CD4-positive, CD25-positive, alpha-beta regulatory T cell (primary cell): ENCODE measurements at regions not wholly inside any gene's neighbourhood (a gene's known extent, or its start where the extent isn't known, plus 50 kb on each side); places are given as distances from the start of the nearest gene placed in this dataset.
A peak's percentile ranks its signal among the peaks of the same experiment; 100 is the strongest.

Experiments
- ATAC-seq, 2 donors: fragments of 150-1000 bp; cut with Tn5 transposase; one replicate each; pipeline ENCODE4 v1.10.0; 2021; ENCODE audit warnings: low read depth in 2 of 2, moderate number of reproducible peaks in 2 of 2, moderate library complexity in 1 of 2
- DNase-seq, 3 donors: peaks; one replicate each; pipeline versions ENCODE4 v3.0.0 to v3.0.0-alpha.2; 2012 to 2022; ENCODE audit warnings: mixed read lengths in 1 of 3
- H3K27ac ChIP-seq: one replicate; pipeline ENCODE4 v1.7.0; 2013; ENCODE audit warnings: mild to moderate bottlenecking, low read length; ENCODE audit not compliant: insufficient read depth, poor library complexity, severe bottlenecking
- H3K27me3 ChIP-seq: one replicate; pipeline ENCODE4 v1.7.0; 2013; ENCODE audit warnings: low read length; ENCODE audit not compliant: control insufficient read depth, insufficient read depth
- H3K36me3 ChIP-seq: one replicate; pipeline ENCODE4 v1.7.0; 2013; ENCODE audit warnings: mild to moderate bottlenecking, low read length, moderate library complexity; ENCODE audit not compliant: control insufficient read depth, insufficient read depth
- H3K4me1 ChIP-seq: 2 replicates; pipeline ENCODE4 v1.7.0; 2013; ENCODE audit warnings: mild to moderate bottlenecking, low read length; ENCODE audit not compliant: insufficient read depth, control insufficient read depth, poor library complexity, severe bottlenecking
- H3K4me3 ChIP-seq: one replicate; pipeline ENCODE4 v1.7.0; 2013; ENCODE audit warnings: low read depth, mild to moderate bottlenecking, low read length, moderate library complexity
- H3K9me3 ChIP-seq, 2 experiments: 1 replicate in 1 of 2; 2 replicates in 1 of 2; pipeline ENCODE4 v1.7.0; 2013; ENCODE audit warnings: low read length in 2 of 2, mild to moderate bottlenecking in 1 of 2, moderate library complexity in 1 of 2; ENCODE audit not compliant: control insufficient read depth in 2 of 2
- H3K27ac Mint-ChIP-seq, 3 donors: one replicate each; pipeline ENCODE4 v1.8.0; 2020 to 2022; ENCODE audit warnings: mild to moderate bottlenecking in 3 of 3, mixed read lengths in 3 of 3, moderate library complexity in 2 of 3
- H3K27me3 Mint-ChIP-seq: one replicate; pipeline ENCODE4 v1.8.0; 2022; ENCODE audit warnings: mild to moderate bottlenecking, mixed read lengths
- H3K36me3 Mint-ChIP-seq: one replicate; pipeline ENCODE4 v1.8.0; 2020; ENCODE audit warnings: mixed read lengths
- H3K4me1 Mint-ChIP-seq, 4 donors: one replicate each; pipeline ENCODE4 v1.8.0; 2020 to 2022; ENCODE audit warnings: mixed read lengths in 4 of 4, mild to moderate bottlenecking in 1 of 4
- H3K4me3 Mint-ChIP-seq, 4 donors: one replicate each; pipeline ENCODE4 v1.8.0; 2020 to 2022; ENCODE audit warnings: mild to moderate bottlenecking in 4 of 4, mixed read lengths in 4 of 4, moderate library complexity in 3 of 4
- H3K9me3 Mint-ChIP-seq, 7 donors: one replicate each; pipeline ENCODE4 v1.8.0; 2020 to 2022; ENCODE audit warnings: mixed read lengths in 7 of 7, mild to moderate bottlenecking in 3 of 7, moderate library complexity in 2 of 7

GRCh38 chr4:125434136-125434535 is 119.4 kb downstream of the FAT4 start:
- Histone ChIP-seq H3K4me3 (no peak overlapping the region), H3K27me3 (no peaks in the 10 kb centered on the region), H3K27ac (no peak overlapping the region), H3K36me3 (no peaks in the 10 kb centered on the region), H3K9me3 (no peaks in the 10 kb centered on the region), H3K4me1 (no peaks in the 10 kb centered on the region)
- Mint-ChIP-seq H3K9me3 (peaks cover 2 to 21% (median 6%) of the 10 kb centered on the region in 7 donors), H3K4me3 (no peak overlapping the region), H3K27me3 (no peaks in the 10 kb centered on the region), H3K27ac (no peak overlapping the region), H3K36me3 (no peaks in the 10 kb centered on the region), H3K4me1 (no peaks in the 10 kb centered on the region)
- no peak for ATAC-seq
- no peak for DNase-seq

- H3K36me3 ChIP-seq = no peaks in the 10 kb centered on the region
- no peaks in the 10 kb centered on the region for H3K27me3 Mint-ChIP-seq
Measured at GRCh38 chr4:125440814-125441213, 126.1 kb downstream of the FAT4 start.

GRCh38 chr4:125444166-125444565 is 129.4 kb downstream of the FAT4 start:
- Mint-ChIP-seq H3K27ac (no peak overlapping the region), H3K36me3 (no peaks in the 10 kb centered on the region), H3K9me3 (peaks cover 1 to 8% (median 5%) of the 10 kb centered on the region in 7 donors), H3K27me3 (no peaks in the 10 kb centered on the region), H3K4me1 (no peaks in the 10 kb centered on the region), H3K4me3 (no peak overlapping the region)
- Histone ChIP-seq H3K4me3 (no peak overlapping the region), H3K36me3 (no peaks in the 10 kb centered on the region), H3K27ac (no peak overlapping the region), H3K4me1 (no peaks in the 10 kb centered on the region), H3K27me3 (no peaks in the 10 kb centered on the region), H3K9me3 (peaks cover 0 to under 1% of the 10 kb centered on the region in 2 experiments)
- ATAC-seq = no peak
- DNase-seq = no peak

More at GRCh38 chr4:125440814-125441213, 126.1 kb downstream of the FAT4 start:
- Mint-ChIP-seq H3K4me1 (no peaks in the 10 kb centered on the region), H3K4me3 (no peak overlapping the region), H3K9me3 (peaks cover 1 to 10% (median 3%) of the 10 kb centered on the region in 7 donors), H3K36me3 (no peaks in the 10 kb centered on the region), H3K27ac (peak overlapping the region in 1 of 3 donors; percentile 38)
- DNase-seq = no peak
- no peak overlapping the region for H3K4me3 ChIP-seq
- no peaks in the 10 kb centered on the region for H3K27me3 ChIP-seq
- H3K27ac ChIP-seq = no peak overlapping the region
- no peak for ATAC-seq
- H3K9me3 ChIP-seq = no peaks in the 10 kb centered on the region
- H3K4me1 ChIP-seq = no peaks in the 10 kb centered on the region

GRCh38 chr4:125445525-125445924 is 130.8 kb downstream of the FAT4 start:
- Histone ChIP-seq H3K27me3 (no peaks in the 10 kb centered on the region), H3K9me3 (peaks cover 0 to 3% of the 10 kb centered on the region in 2 experiments), H3K36me3 (no peaks in the 10 kb centered on the region), H3K4me3 (no peak overlapping the region), H3K27ac (no peak overlapping the region), H3K4me1 (no peaks in the 10 kb centered on the region)
- Mint-ChIP-seq H3K36me3 (no peaks in the 10 kb centered on the region), H3K4me1 (no peaks in the 10 kb centered on the region), H3K27me3 (no peaks in the 10 kb centered on the region), H3K4me3 (no peak overlapping the region), H3K9me3 (peaks cover 1 to 7% (median 4%) of the 10 kb centered on the region in 7 donors), H3K27ac (no peak overlapping the region)
- ATAC-seq = no peak
- no peak for DNase-seq

- no peak for DNase-seq
- Histone ChIP-seq H3K27me3 (no peaks in the 10 kb centered on the region), H3K36me3 (no peaks in the 10 kb centered on the region), H3K9me3 (peaks cover 0 to 3% of the 10 kb centered on the region in 2 experiments), H3K27ac (no peak overlapping the region), H3K4me3 (no peak overlapping the region), H3K4me1 (no peaks in the 10 kb centered on the region)
- peaks cover 0 to 21% (median 7%) of the 10 kb centered on the region in 7 donors for H3K9me3 Mint-ChIP-seq
- ATAC-seq = no peak
- no peaks in the 10 kb centered on the region for H3K36me3 Mint-ChIP-seq
- no peaks in the 10 kb centered on the region for H3K4me1 Mint-ChIP-seq
- no peak overlapping the region for H3K4me3 Mint-ChIP-seq
- no peak overlapping the region for H3K27ac Mint-ChIP-seq
- no peaks in the 10 kb centered on the region for H3K27me3 Mint-ChIP-seq
Measured at GRCh38 chr4:125447551-125448290, 133.0 kb downstream of the FAT4 start.

- Mint-ChIP-seq H3K4me1 (no peaks in the 10 kb centered on the region), H3K27me3 (no peaks in the 10 kb centered on the region), H3K9me3 (peaks cover 0 to 19% (median 8%) of the 10 kb centered on the region in 7 donors), H3K4me3 (no peak overlapping the region), H3K27ac (no peak overlapping the region), H3K36me3 (no peaks in the 10 kb centered on the region)
- DNase-seq (no peak), ATAC-seq (no peak)
- Histone ChIP-seq H3K4me3 (no peak overlapping the region), H3K9me3 (peaks cover 0 to 2% of the 10 kb centered on the region in 2 experiments), H3K4me1 (no peaks in the 10 kb centered on the region), H3K27ac (no peak overlapping the region), H3K36me3 (no peaks in the 10 kb centered on the region), H3K27me3 (no peaks in the 10 kb centered on the region)
Measured at GRCh38 chr4:125456075-125456474, 141.3 kb downstream of the FAT4 start.

GRCh38 chr4:125459531-125459930 is 144.8 kb downstream of the FAT4 start:
- Histone ChIP-seq H3K36me3 (no peaks in the 10 kb centered on the region), H3K4me1 (no peaks in the 10 kb centered on the region), H3K27me3 (no peaks in the 10 kb centered on the region), H3K27ac (no peak overlapping the region), H3K9me3 (no peaks in the 10 kb centered on the region), H3K4me3 (no peak overlapping the region)
- no peak overlapping the region for H3K27ac Mint-ChIP-seq
- no peaks in the 10 kb centered on the region for H3K36me3 Mint-ChIP-seq
- H3K4me3 Mint-ChIP-seq = no peak overlapping the region
- no peaks in the 10 kb centered on the region for H3K27me3 Mint-ChIP-seq
- H3K4me1 Mint-ChIP-seq = no peaks in the 10 kb centered on the region
- peaks cover 0 to 18% (median 3%) of the 10 kb centered on the region in 7 donors for H3K9me3 Mint-ChIP-seq
- DNase-seq (no peak), ATAC-seq (no peak)
